GM18907 (cell line): ENCODE measurements at regions not wholly inside any gene's neighbourhood (a gene's known extent, or its start where the extent isn't known, plus 50 kb on each side); places are given as distances from the start of the nearest gene placed in this dataset.

Experiments used
- ATAC-seq: cut with Tn5 transposase; IDR thresholded peaks from one replicate; pipeline ENCODE4 v1.9.1; 2021; ENCODE audit warnings: mild to moderate bottlenecking, moderate library complexity; ENCODE audit not compliant: unreplicated experiment

DNA sequence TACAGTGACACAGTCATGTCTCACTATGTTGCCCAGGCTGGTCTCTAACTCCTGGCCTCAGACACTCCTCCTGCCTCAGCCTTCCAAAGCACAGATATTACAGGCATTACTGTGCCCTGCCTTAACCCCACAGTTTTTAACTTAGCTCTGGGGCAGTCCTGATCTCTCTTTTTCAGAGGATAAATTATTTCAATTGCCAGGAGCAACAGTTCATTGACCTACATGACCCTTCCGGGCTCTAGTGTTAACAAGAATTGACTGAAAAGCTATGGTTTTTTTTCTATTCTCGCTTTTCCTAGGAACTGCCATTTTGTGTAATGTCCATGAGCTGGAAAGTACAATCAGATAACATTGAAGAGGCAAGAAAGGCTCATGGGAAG lies 92.8 kb downstream of the HNRNPLL start:
- ATAC-seq: no peak

DNA sequence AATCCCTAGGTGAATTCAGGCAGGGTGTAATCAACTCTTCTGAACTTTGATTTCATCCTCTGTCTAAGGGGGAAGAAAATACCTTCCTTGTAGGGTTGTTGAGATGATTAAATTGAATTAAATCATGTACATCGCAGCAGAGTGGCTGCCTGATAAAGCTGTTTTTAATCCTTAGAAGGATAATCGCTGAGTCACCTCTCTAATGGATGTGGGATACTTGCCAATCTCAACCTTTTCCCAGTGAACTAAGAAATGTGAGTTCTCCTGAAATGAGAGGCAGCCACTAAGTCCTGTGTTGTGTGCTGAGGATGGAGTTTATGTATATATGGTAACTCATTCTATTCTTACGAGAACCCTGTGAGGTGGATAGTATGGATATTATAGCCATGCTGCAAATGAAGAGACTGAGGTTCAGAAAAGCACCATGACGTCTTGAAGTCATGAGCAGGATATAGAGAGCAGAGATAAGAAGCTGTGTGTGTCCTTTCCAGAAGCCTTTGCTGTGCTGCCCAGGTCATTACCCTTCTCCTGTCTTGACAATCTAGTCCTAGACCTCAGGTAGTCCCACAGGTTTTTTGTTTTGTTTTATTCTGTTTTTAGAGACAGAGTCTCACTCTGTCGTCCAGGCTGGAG lies 93.3 kb downstream of the HNRNPLL start:
- ATAC-seq: no peak

DNA sequence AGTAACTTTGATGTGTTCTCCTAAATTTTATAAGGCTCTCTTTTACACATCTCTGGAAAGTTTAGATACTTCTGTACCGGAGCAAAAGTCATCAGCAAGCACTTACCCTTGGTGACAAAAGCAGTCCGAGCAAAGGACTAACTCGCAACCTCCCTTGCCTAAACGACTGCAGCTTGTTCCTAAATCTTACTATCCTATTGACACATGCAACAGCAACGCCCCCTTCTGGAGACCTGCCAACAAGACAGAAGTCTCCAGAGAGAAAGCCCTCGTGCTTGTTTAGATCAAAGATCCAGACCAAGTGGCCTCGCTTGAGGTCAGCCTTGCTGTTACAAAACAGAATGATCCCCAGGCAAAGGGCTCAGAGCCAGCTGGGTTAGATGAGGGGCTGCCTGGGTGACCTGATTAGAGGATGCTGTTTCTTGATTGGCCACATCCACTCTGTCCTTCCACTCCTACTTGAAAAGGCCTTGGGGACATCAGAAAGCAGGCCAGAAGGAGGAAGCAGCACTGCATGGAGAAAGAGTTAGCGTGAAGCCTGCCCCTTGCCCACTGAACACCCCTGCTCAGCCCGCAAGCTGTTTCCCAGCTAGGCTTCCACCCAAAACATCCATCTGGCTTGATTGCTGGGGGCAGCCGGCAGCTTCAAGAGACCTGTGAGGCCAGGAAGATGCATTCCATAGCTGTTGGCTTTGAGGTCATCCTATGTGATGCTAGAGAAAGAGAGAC lies 94.3 kb downstream of the HNRNPLL start:
- peak; percentile 72 for ATAC-seq

DNA sequence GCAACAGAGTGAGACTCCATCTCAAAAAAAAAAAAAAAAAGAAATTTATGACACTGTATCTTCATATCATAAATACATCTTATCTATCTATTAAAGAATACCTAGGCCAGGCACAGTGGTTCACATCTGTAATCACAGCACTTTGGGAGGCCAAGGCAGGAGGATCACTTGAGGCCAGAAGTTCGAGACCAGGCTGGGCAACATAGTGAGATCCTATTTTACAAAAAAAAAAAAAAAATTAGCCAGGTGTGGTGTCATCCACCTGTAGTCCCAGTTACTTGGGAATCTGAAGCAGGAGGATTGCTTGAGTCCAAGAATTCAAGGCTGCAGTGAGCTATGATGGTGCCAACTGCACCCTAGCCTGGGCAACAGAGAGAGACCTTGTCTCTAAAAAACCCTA lies 95.0 kb downstream of the HNRNPLL start:
- ATAC-seq: no peak

DNA sequence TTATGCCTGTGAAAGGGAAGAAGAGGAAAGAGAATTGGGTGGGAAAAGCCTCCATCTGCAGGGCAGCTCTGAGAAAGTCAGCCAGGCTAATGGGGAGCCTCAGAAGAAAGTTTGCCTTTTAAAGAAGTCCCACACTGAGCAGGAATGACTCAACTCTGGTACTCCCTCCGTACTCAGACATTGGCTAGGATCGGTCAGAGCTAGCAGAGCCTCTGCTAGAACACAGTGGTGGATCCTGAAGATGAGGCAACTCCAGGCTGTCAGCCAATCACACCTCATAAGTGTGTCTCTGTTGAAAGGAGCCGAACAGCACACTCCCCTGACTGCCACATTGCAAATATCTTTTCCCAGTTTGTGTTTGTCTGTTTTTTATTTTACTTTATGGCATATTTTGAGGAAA lies 96.9 kb downstream of the HNRNPLL start:
- no peak for ATAC-seq

DNA sequence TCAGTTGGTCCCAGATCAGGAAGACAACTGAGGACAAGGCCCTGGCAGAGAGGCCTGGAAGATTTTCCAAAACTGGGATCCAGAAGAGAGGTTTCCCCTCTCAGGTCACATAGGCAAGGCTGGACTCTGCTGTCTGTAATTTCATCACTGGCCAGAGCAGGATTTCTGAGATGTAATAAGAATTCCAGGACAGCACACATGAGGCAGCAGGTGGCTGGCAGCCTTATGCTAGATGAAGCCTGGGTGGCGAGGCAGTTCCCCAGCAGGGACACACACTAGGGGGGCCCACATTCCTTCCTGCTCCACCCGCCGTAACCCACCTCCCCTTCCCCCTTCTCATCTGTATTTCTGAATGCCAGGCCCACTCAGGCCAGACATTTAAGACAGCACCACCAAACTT lies 98.6 kb downstream of the HNRNPLL start:
- ATAC-seq: no peak

DNA sequence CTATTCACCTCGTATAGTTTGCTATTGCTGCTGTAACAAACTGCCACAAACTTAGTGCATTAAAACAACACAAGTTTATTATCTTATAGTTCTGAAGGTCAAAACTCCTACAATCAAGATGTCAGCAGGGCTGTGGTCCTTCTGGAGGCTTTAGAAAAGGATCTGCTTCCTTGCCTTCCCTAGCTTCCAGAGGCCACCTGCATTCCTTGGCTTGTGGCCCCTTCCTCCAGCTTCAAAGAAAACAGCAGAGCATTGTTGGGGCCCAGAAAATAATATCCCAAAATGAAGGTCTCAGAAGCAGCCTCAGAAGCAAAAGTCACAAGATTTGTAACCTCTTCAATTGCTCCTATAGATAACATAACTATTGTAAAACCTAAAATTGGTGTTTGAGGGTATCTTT lies 100.6 kb downstream of the HNRNPLL start:
- ATAC-seq: no peak

DNA sequence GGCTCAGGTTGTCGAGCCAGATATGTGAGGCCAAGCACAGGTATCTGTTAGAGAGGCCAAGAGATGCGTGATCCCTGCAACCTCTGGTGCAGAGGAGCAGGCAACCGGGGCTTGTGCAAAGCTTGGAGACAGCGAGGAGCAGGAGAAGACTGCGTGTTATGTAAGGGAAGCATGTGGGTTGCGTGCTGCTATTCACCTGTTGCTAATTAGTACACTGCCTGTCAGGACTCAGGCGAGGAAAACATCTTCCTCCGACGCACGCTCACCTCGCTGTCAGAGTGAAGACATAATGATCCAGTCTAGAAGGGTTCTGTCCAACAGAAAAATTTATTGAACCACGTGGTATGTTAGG lies 102.5 kb downstream of the HNRNPLL start:
- no peak for ATAC-seq

DNA sequence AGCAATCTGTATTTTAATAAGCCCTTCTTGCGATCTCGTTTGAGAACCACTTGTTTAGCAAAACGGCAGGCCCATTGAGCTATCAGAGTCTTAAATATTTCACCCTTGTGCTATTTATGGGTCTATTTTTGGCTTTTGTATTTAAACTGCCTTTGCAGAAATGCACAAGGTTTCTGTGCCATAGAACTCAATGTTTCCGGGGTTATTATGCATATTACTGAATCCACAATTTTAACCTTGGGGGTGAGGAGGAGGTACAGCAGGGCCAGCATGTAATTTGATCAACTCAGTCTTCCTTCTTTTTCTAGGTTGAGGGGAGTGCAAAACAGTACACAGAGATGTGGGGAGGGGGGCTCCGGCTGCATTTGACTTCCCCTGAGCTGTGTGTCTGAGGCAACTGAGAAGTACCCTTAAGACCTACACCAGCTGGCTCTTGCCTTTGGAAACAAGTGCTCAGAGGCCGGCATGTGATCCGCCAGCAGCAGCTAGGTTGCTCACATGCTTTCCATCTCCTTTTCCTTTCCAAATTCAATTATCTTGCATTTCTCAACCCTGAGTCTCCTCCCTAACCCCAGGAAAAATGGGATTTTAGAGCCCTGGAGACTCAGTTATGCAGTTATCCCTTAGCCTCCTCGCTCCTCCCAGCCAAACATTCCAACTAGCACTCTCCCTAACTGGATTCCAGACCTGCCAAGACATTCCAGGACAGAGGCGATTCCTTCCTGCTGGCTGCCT lies 103.0 kb downstream of the HNRNPLL start:
- no peak for ATAC-seq

DNA sequence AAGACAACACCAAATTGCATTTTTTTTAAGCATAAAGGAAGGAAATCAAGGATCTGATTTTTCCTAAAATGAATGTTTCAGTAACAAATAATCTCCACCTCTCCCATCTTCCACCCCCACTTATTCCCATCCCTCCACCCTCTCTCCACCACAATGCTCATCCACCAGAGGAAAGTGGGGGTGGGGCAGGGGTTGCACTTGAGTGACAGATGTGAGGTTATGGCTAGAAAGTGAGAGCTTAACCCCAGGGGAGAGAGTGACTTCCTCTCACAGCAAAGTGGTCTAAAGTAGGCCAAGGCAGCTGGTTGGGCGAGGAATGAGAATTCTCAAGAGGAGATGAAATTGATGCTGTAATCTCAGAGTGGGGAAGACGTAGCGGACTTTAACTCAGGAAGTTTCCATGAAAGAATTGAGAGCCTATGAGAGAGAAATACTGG lies 104.7 kb downstream of the HNRNPLL start:
- ATAC-seq: no peak

DNA sequence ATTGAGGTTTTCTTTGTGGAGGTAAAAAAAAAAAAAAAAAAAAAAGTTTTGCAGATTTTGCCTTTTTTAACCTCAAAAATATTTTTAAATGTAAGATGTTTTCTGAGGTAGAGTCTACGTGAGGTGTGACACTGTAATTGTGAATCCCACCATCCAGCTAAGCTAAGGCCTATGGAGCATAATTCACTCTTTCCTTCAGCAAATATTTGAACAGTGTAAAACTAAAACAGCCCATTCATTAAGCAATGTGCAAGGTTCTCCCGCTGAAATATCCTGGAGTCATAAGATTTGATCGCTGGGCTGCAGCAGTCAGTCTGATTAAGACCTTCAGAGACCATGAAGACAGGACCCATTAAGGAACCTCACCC lies 105.1 kb downstream of the HNRNPLL start:
- ATAC-seq: no peak

DNA sequence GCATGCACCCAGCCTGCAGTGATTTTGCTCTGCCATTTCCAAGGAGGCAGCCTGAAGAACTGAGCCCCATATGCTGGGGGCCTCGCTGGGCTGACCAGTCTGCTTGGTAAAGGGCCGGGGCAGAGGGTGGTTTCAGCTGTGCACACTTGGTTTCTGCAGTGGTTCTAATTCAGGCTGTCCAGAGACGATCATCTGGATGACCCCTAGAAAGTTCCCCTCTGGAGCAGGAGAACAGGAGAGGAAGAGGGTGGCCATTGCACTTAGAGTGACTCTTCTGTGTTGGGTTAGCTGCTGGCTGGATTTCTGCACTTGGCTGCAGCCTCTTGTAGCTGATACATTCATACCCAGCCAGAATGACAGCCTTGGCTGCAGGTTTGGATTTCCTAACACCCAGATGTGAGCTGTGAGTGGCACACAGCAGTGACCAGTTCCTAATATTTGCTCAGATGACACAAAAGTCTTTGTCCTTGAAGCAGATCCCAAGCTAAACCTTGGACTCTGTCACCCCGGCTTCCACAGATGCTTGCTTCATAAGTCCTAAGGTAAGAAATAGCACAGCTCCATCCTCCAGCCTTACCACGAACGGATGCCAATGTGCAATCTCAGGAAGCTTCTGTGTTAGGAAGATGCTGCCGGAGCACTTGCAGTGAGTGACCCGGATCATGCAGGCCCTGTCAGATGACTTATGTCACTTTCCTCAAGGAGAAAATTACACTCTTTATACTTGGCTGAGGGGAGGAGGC lies 105.6 kb downstream of the HNRNPLL start:
- no peak for ATAC-seq

DNA sequence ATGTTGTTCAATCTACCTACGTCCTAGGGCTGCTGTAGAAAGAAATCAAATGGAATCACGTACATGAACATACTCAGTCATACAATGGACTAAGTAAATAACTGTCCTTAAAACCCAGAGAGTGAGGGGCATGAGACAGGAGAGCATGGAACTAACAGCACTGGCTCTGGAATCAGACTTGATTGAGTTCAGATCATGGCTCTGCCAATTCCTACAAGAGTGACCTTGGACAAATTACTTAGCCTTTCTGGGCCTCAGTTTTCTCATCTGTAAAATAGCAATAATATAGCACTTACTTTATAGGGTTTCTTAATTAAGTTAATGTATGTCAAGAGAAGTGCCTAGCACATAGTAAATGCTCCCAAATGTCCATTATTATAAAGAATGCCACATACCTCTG lies 106.8 kb downstream of the HNRNPLL start:
- ATAC-seq: no peak

DNA sequence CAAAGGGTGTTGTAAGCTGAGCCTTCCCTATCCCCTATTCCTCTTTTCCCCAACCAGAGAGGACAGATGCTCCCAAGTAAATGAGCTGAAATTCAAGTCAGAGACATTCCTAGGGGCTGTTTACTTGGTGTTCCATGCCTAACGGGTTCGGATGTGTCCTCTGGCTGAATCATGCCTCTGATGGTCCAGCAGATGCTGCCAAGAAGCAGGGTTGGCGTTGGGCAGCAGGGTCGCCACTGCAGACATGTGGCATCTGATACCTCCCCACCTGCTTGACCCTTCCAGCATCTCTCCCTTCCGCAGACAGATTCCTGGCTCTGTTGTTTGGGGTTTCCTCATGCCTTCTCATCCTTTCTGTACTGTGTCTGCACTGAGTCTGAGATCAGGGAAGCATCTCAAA lies 108.3 kb downstream of the HNRNPLL start:
- no peak for ATAC-seq

DNA sequence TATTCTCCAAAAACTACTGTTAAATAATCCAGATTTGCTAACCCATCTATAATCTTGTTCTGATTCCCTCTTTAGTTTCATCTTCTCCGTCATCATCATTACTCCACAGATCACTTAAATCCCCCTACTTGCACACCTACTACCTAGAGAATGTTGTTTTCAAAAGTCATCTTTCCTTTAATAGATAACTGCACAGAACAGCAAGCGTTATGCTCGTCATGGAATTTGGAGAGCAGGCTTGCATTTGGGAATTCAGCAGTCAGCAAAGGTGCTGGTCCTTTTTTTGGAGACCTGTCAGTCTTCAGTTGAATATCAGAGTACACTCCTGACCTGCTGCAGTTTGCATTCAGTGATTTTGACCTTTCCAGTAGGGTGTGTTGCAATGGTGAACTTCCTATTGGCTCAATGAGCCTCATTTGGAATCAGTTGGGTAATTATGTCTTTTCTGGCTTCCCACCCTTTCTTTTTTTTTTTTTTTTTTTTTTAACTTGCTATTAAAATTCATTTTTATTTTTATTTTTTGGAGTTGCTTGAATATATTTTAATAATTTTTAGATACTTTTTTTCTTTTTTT lies 110.6 kb downstream of the HNRNPLL start:
- ATAC-seq: no peak

DNA sequence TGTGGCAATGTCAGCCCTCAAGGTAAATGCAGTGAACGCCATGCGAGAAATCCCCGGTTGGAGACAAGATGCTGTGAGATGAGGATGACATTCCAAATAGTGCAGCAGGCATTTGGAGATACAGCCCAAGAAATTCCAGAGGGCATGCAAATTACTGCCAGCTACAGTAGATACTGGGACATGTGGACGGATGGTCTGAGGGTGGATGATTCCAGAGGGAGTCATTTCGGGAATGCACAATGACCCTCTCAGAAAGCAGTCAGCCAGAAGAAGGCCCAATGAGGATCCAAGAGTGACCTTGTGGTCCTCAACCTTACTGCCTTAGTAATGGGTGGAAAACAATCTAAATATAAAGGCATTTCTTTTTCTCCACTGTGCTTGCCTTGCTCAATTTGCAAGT lies 111.3 kb downstream of the HNRNPLL start:
- no peak for ATAC-seq

DNA sequence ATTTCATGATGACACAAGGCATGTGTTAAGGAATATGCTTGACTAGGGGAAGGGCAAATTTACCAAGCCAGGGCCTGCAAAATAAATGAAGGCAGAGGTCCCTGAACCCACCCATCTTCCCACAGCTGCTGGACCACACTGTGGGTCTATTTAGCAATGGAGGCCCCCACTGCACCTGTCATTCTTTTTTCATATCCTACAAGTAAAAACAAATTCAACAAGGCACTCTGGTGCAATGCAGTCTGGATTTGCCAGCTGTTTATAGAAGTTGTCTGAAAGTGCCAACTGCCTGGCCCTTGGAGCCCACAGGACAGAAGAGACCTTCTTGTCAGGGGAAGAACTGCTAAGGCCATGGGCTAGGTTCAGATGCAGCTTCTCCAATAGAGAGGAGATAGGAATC lies 112.8 kb upstream of the ATL2 start:
- ATAC-seq: no peak

DNA sequence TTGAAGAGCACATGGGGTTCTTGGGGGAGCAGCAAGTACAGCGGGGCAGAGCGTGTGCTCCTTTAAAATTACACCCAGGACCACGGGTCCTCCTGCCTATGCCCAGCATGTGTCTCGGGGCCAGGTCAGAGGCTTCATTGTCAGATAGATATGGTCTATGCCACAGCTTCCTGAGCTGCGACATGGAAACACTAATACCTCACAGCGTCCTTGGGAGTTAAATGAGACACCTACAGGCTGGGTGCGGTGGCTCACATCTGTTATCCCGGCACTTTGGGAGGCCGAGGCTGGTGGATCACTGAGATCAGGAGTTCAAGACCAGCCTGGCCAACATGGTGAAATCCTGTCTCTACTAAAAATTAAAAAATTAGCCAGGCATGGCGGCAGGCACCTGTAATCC lies 110.8 kb upstream of the ATL2 start:
- no peak for ATAC-seq

DNA sequence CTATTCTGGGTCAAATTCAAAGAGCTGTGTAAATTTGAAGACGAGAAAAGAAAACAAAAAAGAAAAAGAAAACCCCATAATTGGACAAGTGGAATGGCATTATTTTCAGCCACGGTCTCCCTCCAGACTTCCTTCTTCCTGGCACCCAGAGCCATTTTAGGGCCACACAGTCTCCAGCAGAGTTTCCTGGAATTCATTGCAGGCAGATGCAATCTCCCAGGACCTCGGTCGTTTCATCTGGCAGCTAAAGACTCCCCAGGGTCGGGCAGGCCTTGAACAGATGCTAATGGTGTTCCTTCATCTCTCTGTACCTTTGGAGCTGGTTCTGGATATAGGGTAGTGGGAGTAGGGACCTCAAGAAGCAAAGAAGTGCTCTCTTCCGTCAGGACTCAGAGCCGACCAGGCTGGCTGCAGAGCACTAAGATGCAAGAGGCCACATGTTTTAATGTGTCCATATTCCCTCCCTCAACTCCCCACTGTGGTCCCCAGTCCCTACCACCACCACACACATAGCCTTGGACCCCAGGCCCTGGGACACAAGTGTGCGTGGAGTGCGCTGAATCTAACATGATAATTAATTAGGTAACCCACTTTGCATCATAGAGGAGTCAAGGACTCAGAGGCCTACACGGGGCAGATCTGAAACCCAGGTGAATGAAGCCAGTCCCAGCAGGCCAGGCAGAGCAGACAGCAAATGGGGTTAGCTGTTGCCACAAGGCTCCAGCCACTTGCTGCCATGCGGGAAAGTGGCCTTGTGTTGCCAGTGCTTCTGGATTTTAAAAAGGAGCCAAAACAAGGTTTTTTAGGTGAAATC lies 109.3 kb upstream of the ATL2 start:
- no peak for ATAC-seq

DNA sequence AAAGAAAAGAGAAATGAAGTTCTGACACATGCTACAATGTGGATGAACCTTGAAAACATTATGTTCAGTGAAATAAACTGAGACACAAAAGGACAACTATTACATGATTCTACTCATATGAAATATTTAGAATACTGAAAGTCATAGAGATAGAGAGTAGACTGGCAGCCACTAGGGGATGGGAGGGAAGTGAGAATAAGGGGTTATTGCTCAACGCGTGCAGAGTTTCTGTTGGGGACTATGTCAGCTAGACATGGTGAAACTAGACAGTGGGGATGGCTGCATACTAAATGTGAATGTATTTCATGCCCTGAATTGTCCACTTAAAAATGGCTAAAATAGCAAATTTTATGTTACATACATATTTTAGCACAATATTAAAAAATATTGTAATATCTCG lies 108.7 kb upstream of the ATL2 start:
- peak; percentile 72 for ATAC-seq

DNA sequence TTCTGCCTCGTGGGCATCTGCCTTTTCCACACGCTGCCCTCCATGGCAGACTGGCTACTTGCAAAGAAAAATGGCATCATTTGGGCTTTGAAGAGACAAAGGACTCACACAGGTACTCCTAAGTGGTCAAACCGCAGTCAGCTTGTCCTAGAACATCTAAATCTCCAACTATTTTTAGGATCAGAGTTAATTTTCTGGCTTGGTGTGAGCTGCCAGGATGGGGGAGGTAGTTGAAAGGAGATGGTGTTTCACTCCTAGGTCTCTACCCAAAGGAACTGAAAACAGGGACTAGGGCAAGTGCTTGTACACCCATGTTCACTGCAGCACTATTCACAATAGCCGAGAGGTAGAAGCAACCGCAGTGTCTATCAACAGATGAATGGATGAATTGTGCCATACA lies 107.9 kb upstream of the ATL2 start:
- ATAC-seq: no peak
